ENCODE measurements at regions not wholly inside any gene's neighbourhood (a gene's known extent, or its start where the extent isn't known, plus 50 kb on each side); places are given as distances from the start of the nearest gene placed in this dataset.
"Not testable (repeated sequence)": the region's sequence is repeated elsewhere in the genome, so short reads cannot be mapped to it uniquely, and the experiment has no call there.

- DNase-seq: no peak
These were observed 135.4 kb downstream of the PPP1R3A start for GRCh38 chr7:113783403-113783802.

- no peak for DNase-seq
These were observed 143.0 kb downstream of the PPP1R3A start for GRCh38 chr7:113775804-113776203.

- no peak for DNase-seq
These were observed 143.4 kb downstream of the PPP1R3A start for GRCh38 chr7:113775401-113775800.

- no peak for DNase-seq
These were observed 144.5 kb downstream of the PPP1R3A start for GRCh38 chr7:113774182-113774807.

GRCh38 chr7:113770146-113770738 is 148.6 kb downstream of the PPP1R3A start:
- DNase-seq: no peak

- DNase-seq: no peak
These were observed 150.4 kb downstream of the PPP1R3A start for GRCh38 chr7:113768387-113768786.

- no peak for DNase-seq
These were observed 154.3 kb downstream of the PPP1R3A start for GRCh38 chr7:113764401-113765035.

- DNase-seq: no peak
These were observed 155.6 kb downstream of the PPP1R3A start for GRCh38 chr7:113763226-113763625.

- no peak for DNase-seq
These were observed 162.6 kb downstream of the PPP1R3A start for GRCh38 chr7:113756250-113756649.

- DNase-seq: no peak
These were observed 166.1 kb downstream of the PPP1R3A start for GRCh38 chr7:113752689-113753088.

GRCh38 chr7:113752289-113752688 is 166.5 kb downstream of the PPP1R3A start:
- DNase-seq: no peak

GRCh38 chr7:113751547-113751946 is 167.3 kb downstream of the PPP1R3A start:
- DNase-seq: no peak

- DNase-seq: not testable (repeated sequence)
These were observed 170.4 kb downstream of the PPP1R3A start for GRCh38 chr7:113748385-113748784.

- not testable (repeated sequence) for DNase-seq
These were observed 175.8 kb downstream of the PPP1R3A start for GRCh38 chr7:113742946-113743431.

GRCh38 chr7:113742377-113742776 is 176.4 kb downstream of the PPP1R3A start:
- no peak for DNase-seq

- DNase-seq: no peak
These were observed 187.2 kb downstream of the PPP1R3A start for GRCh38 chr7:113731571-113731970.

GRCh38 chr7:113730309-113730955 is 188.4 kb downstream of the PPP1R3A start:
- DNase-seq: no peak

GRCh38 chr7:113727486-113727885 is 191.3 kb downstream of the PPP1R3A start:
- DNase-seq: no peak

GRCh38 chr7:113722006-113722405 is 196.8 kb downstream of the PPP1R3A start:
- no peak for DNase-seq

- no peak for DNase-seq
These were observed 201.1 kb downstream of the PPP1R3A start for GRCh38 chr7:113717739-113718138.

GRCh38 chr7:113715981-113716856 is 202.6 kb downstream of the PPP1R3A start:
- DNase-seq: no peak

- DNase-seq: no peak
These were observed 203.5 kb downstream of the PPP1R3A start for GRCh38 chr7:113715262-113715661.
